HCT116 (cell line): ENCODE measurements at regions not wholly inside any gene's neighbourhood (a gene's known extent, or its start where the extent isn't known, plus 50 kb on each side); places are given as distances from the start of the nearest gene placed in this dataset.

ENCODE experiments used
- ATAC-seq: fragments of 200-7000 bp; cut with Tn5 transposase; 2 replicates; pipeline ENCODE4 v1.9.1; 2020; ENCODE audit warnings: mild to moderate bottlenecking, moderate library complexity
- BruUV-seq: library from RNA; stranded (reverse); fragments of 400-500 nt; replicated peaks from 2 replicates; lab custom pipeline; 2021; lab: Mats Ljungman, UMichigan
- CTCF ChIA-PET: fragments of 300-600 bp; sonication (Branson Sonifier 250); formaldehyde crosslinking; loops from one replicate; lab custom pipeline; 2021; ENCODE audit warnings: antibody characterized with exemption; lab: Charles Lee
- POLR2A ChIA-PET: fragments of 300-600, 350-600 bp; sonication (Branson Sonifier 250); formaldehyde crosslinking; loops from one replicate; lab custom pipeline; 2021; ENCODE audit warnings: antibody characterized with exemption; lab: Charles Lee
- RAD21 ChIA-PET, 2 experiments: fragments of 300-600 bp; sonication (Branson Sonifier 250); formaldehyde crosslinking; loops; one replicate each; lab custom pipeline; 2023; ENCODE audit warnings: low total read pairs in 2 of 2; ENCODE audit not compliant: uncharacterized antibody in 2 of 2, unreplicated experiment in 2 of 2, low non-redundant PET in 1 of 2; lab: Charles Lee
- DNase-seq: peaks from one replicate; pipeline ENCODE4 v3.0.0-alpha.2; 2010; ENCODE audit warnings: low read depth, low spot score
- H2AFZ ChIP-seq: fragments of 200-600 bp; shearing (Covaris generic), sonication (generic); 2 replicates; pipeline ENCODE4 v1.6.1; 2017; ENCODE audit warnings: low read depth, mixed run types, mixed read lengths, antibody characterized with exemption, low read length; ENCODE audit not compliant: poor library complexity, severe bottlenecking
- H3K27ac ChIP-seq: 2 replicates; pipeline ENCODE4 v1.5.1; 2012; ENCODE audit warnings: low read depth, low read length
- H3K27me3 ChIP-seq: fragments of 200-600 bp; sonication (generic); 2 replicates; pipeline ENCODE4 v1.6.1; 2016; ENCODE audit warnings: mixed run types, low read length, mixed read lengths; ENCODE audit not compliant: insufficient read depth
- H3K36me3 ChIP-seq, 2 experiments: fragments of 200-500 bp in 1 of 2; fragments of 200-600 bp in 1 of 2; sonication (Bioruptor generic) in 1 of 2; sonication (generic) in 1 of 2; 2 replicates each; pipeline versions ENCODE4 v1.5.1 to v1.6.1; 2014 to 2016; ENCODE audit warnings: low read length in 2 of 2, inconsistent platforms in 1 of 2, mixed read lengths in 1 of 2, mixed run types in 1 of 2; ENCODE audit not compliant: insufficient read depth in 2 of 2, control insufficient read depth in 1 of 2
- H3K4me1 ChIP-seq, 2 experiments: fragments of 200-600 bp in 1 of 2; sonication (generic) in 1 of 2; 2 replicates each; pipeline versions ENCODE4 v1.5.1 to v1.6.1; 2012 to 2017; ENCODE audit warnings: low read length in 2 of 2, inconsistent platforms in 1 of 2, mild to moderate bottlenecking in 1 of 2, mixed read lengths in 1 of 2, mixed run types in 1 of 2, moderate library complexity in 1 of 2; ENCODE audit not compliant: insufficient read depth in 2 of 2, control insufficient read depth in 1 of 2
- H3K4me2 ChIP-seq: fragments of 200-600 bp; sonication (generic); 2 replicates; pipeline ENCODE4 v1.6.1; 2017; ENCODE audit warnings: mixed run types, low read length, mixed read lengths
- H3K4me3 ChIP-seq, 2 experiments: fragments of 200-600 bp in 1 of 2; sonication (generic) in 1 of 2; replicated peaks in 1 of 2; 2 replicates each; pipeline ENCODE4 v1.5.1; 2011 to 2016; ENCODE audit warnings: low read length in 2 of 2, control low read depth in 1 of 2, low read depth in 1 of 2, mild to moderate bottlenecking in 1 of 2, mixed read lengths in 1 of 2, mixed run types in 1 of 2
- H3K79me2 ChIP-seq: fragments of 200-600 bp; sonication (generic); 2 replicates; pipeline ENCODE4 v1.6.1; 2017; ENCODE audit warnings: mild to moderate bottlenecking, mixed run types, low read length, moderate library complexity, mixed read lengths; ENCODE audit not compliant: insufficient read depth
- H3K9ac ChIP-seq: fragments of 200-600 bp; sonication (generic); 2 replicates; pipeline ENCODE4 v1.6.1; 2016; ENCODE audit warnings: low read length, mixed read lengths
- H3K9me2 ChIP-seq: fragments of 200-600 bp; sonication (generic), shearing (Covaris generic); 2 replicates; pipeline ENCODE4 v1.6.1; 2017; ENCODE audit warnings: mixed run types, mild to moderate bottlenecking, moderate library complexity; ENCODE audit not compliant: insufficient read depth
- H3K9me3 ChIP-seq, 2 experiments: fragments of 200-500 bp in 1 of 2; fragments of 200-600 bp in 1 of 2; sonication (Bioruptor generic) in 1 of 2; sonication (generic) in 1 of 2; 2 replicates each; pipeline ENCODE4 v1.6.1; 2014 to 2017; ENCODE audit warnings: low read length in 2 of 2, mixed read lengths in 2 of 2, inconsistent platforms in 1 of 2, low read depth in 1 of 2, mild to moderate bottlenecking in 1 of 2, mixed run types in 1 of 2, moderate library complexity in 1 of 2; ENCODE audit not compliant: control insufficient read depth in 1 of 2, insufficient read depth in 1 of 2
- H4K20me1 ChIP-seq: fragments of 200-600 bp; sonication (generic), shearing (Covaris generic); 2 replicates; pipeline ENCODE4 v1.6.1; 2017; ENCODE audit warnings: mixed run types, mild to moderate bottlenecking, moderate library complexity; ENCODE audit not compliant: insufficient read depth
- CEBPB ChIP-seq: IDR thresholded peaks from 2 replicates; pipeline ENCODE4 v1.6.1; 2012; ENCODE audit warnings: low read depth
- EGR1 ChIP-seq: IDR thresholded peaks from 2 replicates; pipeline ENCODE4 v1.6.1; 2012; ENCODE audit warnings: low read depth
- EZH2 ChIP-seq: fragments of 200-600 bp; sonication (generic); IDR thresholded peaks from 2 replicates; pipeline ENCODE4 v1.6.1; 2017; ENCODE audit warnings: antibody characterized with exemption, mixed run types
- FOSL1 ChIP-seq: IDR thresholded peaks from 2 replicates; pipeline ENCODE4 v1.6.1; 2012; ENCODE audit warnings: low read depth
- JUND ChIP-seq: IDR thresholded peaks from 2 replicates; pipeline ENCODE4 v1.6.1; 2012
- POLR2A ChIP-seq: IDR thresholded peaks from 2 replicates; pipeline ENCODE4 v1.7.0; 2011; ENCODE audit warnings: borderline replicate concordance; ENCODE audit not compliant: insufficient read depth, insufficient read length; ENCODE audit errors: extremely low read depth
- POLR2AphosphoS5 ChIP-seq: IDR thresholded peaks from 2 replicates; pipeline ENCODE4 v1.6.1; 2011; ENCODE audit warnings: mild to moderate bottlenecking, low read depth, low read length, moderate library complexity
- RAD21 ChIP-seq: IDR thresholded peaks from 2 replicates; pipeline ENCODE4 v1.6.1; 2012; ENCODE audit warnings: low read depth, mild to moderate bottlenecking
- SP1 ChIP-seq: IDR thresholded peaks from 2 replicates; pipeline ENCODE4 v1.6.1; 2012; ENCODE audit warnings: low read depth
- ZFX ChIP-seq: fragments of 450-650 bp; IDR thresholded peaks from 2 replicates; pipeline ENCODE4 v1.6.1; 2017
- ZNF274 ChIP-seq: fragments of 200-500 bp; sonication (Bioruptor generic); IDR thresholded peaks from 2 replicates; pipeline ENCODE4 v1.6.1; 2014; ENCODE audit warnings: mild to moderate bottlenecking, low read depth, low read length, inconsistent platforms
- intact Hi-C: fragments of 100-400 bp; cut with micrococcal nuclease; formaldehyde crosslinking; loops from 2 replicates; pipeline ENCODE4 v1.10.0; 2022
- TF ChIP-seq, protein P1 (sequence below): IDR thresholded peaks from 2 replicates; pipeline ENCODE4 v1.6.1; 2012

DNA sequence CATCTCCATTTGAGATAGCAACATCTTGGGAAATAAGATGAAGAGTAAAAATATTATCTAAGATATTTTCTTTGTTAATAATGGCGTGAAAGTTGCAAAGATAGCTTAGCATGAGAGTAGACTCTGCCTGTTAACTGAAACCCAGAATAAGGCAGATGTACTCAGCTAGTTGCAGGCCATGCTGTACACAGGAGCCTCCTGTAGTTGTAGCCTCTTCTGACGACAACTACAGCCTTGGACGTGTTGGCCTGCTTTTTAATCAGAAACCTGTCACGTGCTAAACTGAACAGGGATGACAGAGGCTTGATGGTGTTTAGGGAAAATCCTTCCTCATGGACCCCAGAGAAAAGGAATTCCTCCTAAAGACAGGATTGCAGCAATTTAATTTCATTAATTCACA, 155.1 kb upstream of the TMEM229A start:
- intact Hi-C loops, result no loop called here
- H3K79me2 ChIP-seq, result no peaks in the 10 kb centered on the region
- no peak overlapping the region for H3K4me2 ChIP-seq
- no peak overlapping the region for H3K27ac ChIP-seq
- H3K9me3 ChIP-seq, result no peaks in the 10 kb centered on the region
- H3K4me3 ChIP-seq, result no peak overlapping the region
- POLR2A ChIA-PET, result no interaction called here
- ATAC-seq (no peak), DNase-seq (no peak)
- no peaks in the 10 kb centered on the region for H3K27me3 ChIP-seq
- BruUV-seq, result no TSS peak
- H3K36me3 ChIP-seq, result no peaks in the 10 kb centered on the region
- H2AFZ ChIP-seq, result no peak overlapping the region
- no peaks in the 10 kb centered on the region for H4K20me1 ChIP-seq
- CTCF ChIA-PET, result no interaction called here
- TF ChIP-seq POLR2A, result no peak
- no peak for TF ChIP-seq CEBPB
- TF ChIP-seq JUND, result no peak
- TF ChIP-seq SP1, result no peak
- TF ChIP-seq EZH2, result no peak
- TF ChIP-seq FOSL1, result no peak
- H3K9me2 ChIP-seq, result no peaks in the 10 kb centered on the region
- RAD21 ChIA-PET, result no interaction called here
- H3K9ac ChIP-seq, result no peak overlapping the region
- H3K4me1 ChIP-seq, result no peaks in the 10 kb centered on the region

DNA sequence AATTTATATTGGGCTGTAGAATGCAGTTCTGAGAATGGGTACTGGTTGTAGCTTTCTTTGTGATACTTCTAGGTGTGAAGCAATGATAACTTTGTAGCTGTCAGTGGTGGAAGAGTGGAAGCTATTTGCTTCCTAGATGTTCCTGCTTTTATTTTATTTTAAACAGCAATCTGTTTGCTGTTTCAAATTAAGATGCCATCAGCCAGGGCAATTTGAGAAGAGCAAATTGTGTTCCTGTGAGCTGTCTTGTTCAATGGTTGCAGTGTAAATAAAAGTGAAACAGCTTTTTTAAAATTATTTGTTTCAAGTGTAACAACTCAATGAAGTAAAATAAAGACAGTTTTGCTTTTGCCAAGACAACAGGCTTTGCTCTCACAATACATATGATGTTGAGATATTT, 150.8 kb upstream of the TMEM229A start:
- no peaks in the 10 kb centered on the region for H3K9me2 ChIP-seq
- ChIA-PET CTCF (no interaction called here), RAD21 (no interaction called here), POLR2A (no interaction called here)
- H3K9me3 ChIP-seq, result no peaks in the 10 kb centered on the region
- no TSS peak for BruUV-seq
- no peak for ATAC-seq
- no peak overlapping the region for H3K27ac ChIP-seq
- no peaks in the 10 kb centered on the region for H3K4me1 ChIP-seq
- no peak for TF ChIP-seq POLR2AphosphoS5
- TF ChIP-seq, protein P1, sequence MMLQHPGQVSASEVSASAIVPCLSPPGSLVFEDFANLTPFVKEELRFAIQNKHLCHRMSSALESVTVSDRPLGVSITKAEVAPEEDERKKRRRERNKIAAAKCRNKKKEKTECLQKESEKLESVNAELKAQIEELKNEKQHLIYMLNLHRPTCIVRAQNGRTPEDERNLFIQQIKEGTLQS, result no peak
- no peak for TF ChIP-seq RAD21
- TF ChIP-seq POLR2A, result no peak
- TF ChIP-seq JUND, result no peak
- no peak for TF ChIP-seq ZNF274
- TF ChIP-seq FOSL1, result no peak
- TF ChIP-seq ZFX, result no peak
- no peak for TF ChIP-seq EGR1
- no peaks in the 10 kb centered on the region for H4K20me1 ChIP-seq
- no peak overlapping the region for H3K4me2 ChIP-seq
- no peaks in the 10 kb centered on the region for H3K36me3 ChIP-seq
- no peak overlapping the region for H3K9ac ChIP-seq
- no peaks in the 10 kb centered on the region for H3K79me2 ChIP-seq
- no peak for DNase-seq
- no peak overlapping the region for H3K4me3 ChIP-seq
- H3K27me3 ChIP-seq, result no peaks in the 10 kb centered on the region
- intact Hi-C loops, result no loop called here
- no peak overlapping the region for H2AFZ ChIP-seq
